C4-2B (cell line): ENCODE measurements at regions not wholly inside any gene's neighbourhood (a gene's known extent, or its start where the extent isn't known, plus 50 kb on each side); places are given as distances from the start of the nearest gene placed in this dataset.

Experiments used
- CTCF ChIP-seq: fragments of 450-650 bp; conservative IDR thresholded peaks from 2 replicates; pipeline ENCODE4 v1.5.1; 2017; ENCODE audit warnings: mild to moderate bottlenecking
- ZFX ChIP-seq: fragments of 450-650 bp; IDR thresholded peaks from 2 replicates; pipeline ENCODE4 v1.6.1; 2017

GRCh38 chr5:74340476-74340875, 300.1 kb downstream of the ENC1 start:
- TF ChIP-seq CTCF = no peak
- TF ChIP-seq ZFX = no peak
